Endothelial cell of umbilical vein (primary cell): ENCODE measurements at regions not wholly inside any gene's neighbourhood (a gene's known extent, or its start where the extent isn't known, plus 50 kb on each side); places are given as distances from the start of the nearest gene placed in this dataset.

Experiments
- BruUV-seq: library from RNA; stranded (reverse); fragments of 400-500 nt; replicated peaks from 2 replicates; lab custom pipeline; 2021; lab: Mats Ljungman, UMichigan
- CTCF ChIA-PET: fragments of 300-600, 350-600 bp; sonication (Branson Sonifier 250); formaldehyde crosslinking; loops from one replicate; lab custom pipeline; 2021; ENCODE audit warnings: antibody characterized with exemption, inconsistent platforms; lab: Charles Lee
- POLR2A ChIA-PET: fragments of 300-600, 350-600 bp; sonication (Branson Sonifier 250); formaldehyde crosslinking; loops from one replicate; lab custom pipeline; 2021; ENCODE audit warnings: antibody characterized with exemption, inconsistent platforms; lab: Charles Lee
- DNase-seq: peaks from one replicate; pipeline ENCODE4 v3.0.0-alpha.2; 2011; ENCODE audit warnings: low read depth, low spot score
- FAIRE-seq: peaks from 2 replicates; lab custom pipeline; 2011; peaks lifted over from hg19 to GRCh38; lab: Jason Lieb, UNC
- H2AFZ ChIP-seq: 2 replicates; pipeline ENCODE4 v1.6.0; 2012; ENCODE audit warnings: low read depth, low read length, control low read depth, inconsistent platforms
- H3K27ac ChIP-seq: 2 replicates; pipeline ENCODE4 v1.5.1; 2011; ENCODE audit warnings: low read depth, mild to moderate bottlenecking, control low read depth, low read length, moderate library complexity; ENCODE audit not compliant: insufficient read depth
- H3K27me3 ChIP-seq, 2 experiments: 2 replicates each; pipeline versions ENCODE4 v1.6.0 to v1.6.1; 2011; ENCODE audit warnings: low read length in 2 of 2, mixed read lengths in 1 of 2; ENCODE audit not compliant: control insufficient read depth in 2 of 2, insufficient read depth in 2 of 2
- H3K36me3 ChIP-seq, 2 experiments: 2 replicates in 1 of 2; 3 replicates in 1 of 2; pipeline ENCODE4 v1.5.1; 2011; ENCODE audit warnings: low read length in 2 of 2, mild to moderate bottlenecking in 1 of 2, moderate library complexity in 1 of 2; ENCODE audit not compliant: control insufficient read depth in 2 of 2, insufficient read depth in 2 of 2; ENCODE audit errors: extremely low read depth in 1 of 2
- H3K4me1 ChIP-seq: 3 replicates; pipeline ENCODE4 v1.5.1; 2011; ENCODE audit warnings: mild to moderate bottlenecking, low read length; ENCODE audit not compliant: control insufficient read depth, insufficient read depth; ENCODE audit errors: extremely low read depth
- H3K4me2 ChIP-seq: 2 replicates; pipeline ENCODE4 v1.6.1; 2011; ENCODE audit warnings: low read length, control low read depth, mixed read lengths; ENCODE audit not compliant: insufficient read depth
- H3K4me3 ChIP-seq, 3 experiments: fragments of 200-600 bp in 1 of 3; sonication (generic), shearing (Covaris generic) in 1 of 3; replicated peaks in 1 of 3; 2 replicates each; pipeline ENCODE4 v1.5.1; 2011 to 2016; ENCODE audit warnings: control low read depth in 3 of 3, low read length in 3 of 3, mild to moderate bottlenecking in 2 of 3, inconsistent platforms in 1 of 3, low read depth in 1 of 3, moderate library complexity in 1 of 3; ENCODE audit not compliant: insufficient read depth in 1 of 3
- H3K79me2 ChIP-seq: 2 replicates; pipeline ENCODE4 v1.6.0; 2012; ENCODE audit warnings: low read length, inconsistent platforms; ENCODE audit not compliant: control insufficient read depth, insufficient read depth
- H3K9ac ChIP-seq: replicated peaks from 2 replicates; pipeline ENCODE3; 2011; ENCODE audit warnings: low read length, control low read depth; ENCODE audit not compliant: insufficient read depth; ENCODE audit errors: extremely low read depth
- H3K9me1 ChIP-seq: replicated peaks from 3 replicates; pipeline ENCODE4 v1.6.0; 2011; ENCODE audit warnings: mild to moderate bottlenecking, low read length; ENCODE audit not compliant: control insufficient read depth, insufficient read depth; ENCODE audit errors: extremely low read depth
- H3K9me3 ChIP-seq: replicated peaks from 2 replicates; pipeline ENCODE4 v1.5.1; 2012; ENCODE audit warnings: low read length, inconsistent platforms; ENCODE audit not compliant: control insufficient read depth, insufficient read depth
- H4K20me1 ChIP-seq: replicated peaks from 2 replicates; pipeline ENCODE3; 2011; ENCODE audit warnings: mild to moderate bottlenecking, low read length; ENCODE audit not compliant: control insufficient read depth, insufficient read depth; ENCODE audit errors: extremely low read depth
- CTCF ChIP-seq, 2 donors: IDR thresholded peaks; 1 replicate in 1 of 2; 2 replicates in 1 of 2; pipeline ENCODE4 v1.5.1; 2011; ENCODE audit warnings: low read length in 2 of 2, mild to moderate bottlenecking in 2 of 2, moderate library complexity in 2 of 2, control low read depth in 1 of 2, inconsistent platforms in 1 of 2, low read depth in 1 of 2; ENCODE audit not compliant: insufficient read depth in 1 of 2; ENCODE audit errors: extremely low read depth in 1 of 2
- EZH2 ChIP-seq: IDR thresholded peaks from 2 replicates; pipeline ENCODE4 v1.6.1; 2012; ENCODE audit warnings: borderline replicate concordance, low read depth, mild to moderate bottlenecking, moderate library complexity, low read length, inconsistent platforms; ENCODE audit not compliant: severe bottlenecking
- FOS ChIP-seq: IDR thresholded peaks from 2 replicates; pipeline ENCODE4 v1.6.1; 2011; ENCODE audit warnings: mild to moderate bottlenecking, low read length, moderate library complexity, borderline replicate concordance; ENCODE audit not compliant: insufficient read depth
- GATA2 ChIP-seq: IDR thresholded peaks from 2 replicates; pipeline ENCODE4 v1.7.0; 2011; ENCODE audit warnings: low read depth, mild to moderate bottlenecking, moderate library complexity, mixed read lengths, low read length; ENCODE audit not compliant: insufficient read length, insufficient read depth
- JUN ChIP-seq: IDR thresholded peaks from 2 replicates; pipeline ENCODE4 v1.6.1; 2011; ENCODE audit warnings: borderline replicate concordance, low read depth; ENCODE audit not compliant: insufficient read length, insufficient read depth
- MAX ChIP-seq: IDR thresholded peaks from 2 replicates; pipeline ENCODE4 v1.6.1; 2011; ENCODE audit not compliant: insufficient read depth, insufficient read length
- MYC ChIP-seq: IDR thresholded peaks from one replicate; pipeline ENCODE4 v1.6.1; 2011; ENCODE audit warnings: mild to moderate bottlenecking, low read depth, low read length
- POLR2A ChIP-seq: IDR thresholded peaks from 2 replicates; pipeline ENCODE4 v1.6.1; 2012; ENCODE audit warnings: low read depth, mild to moderate bottlenecking, control low read depth, low read length
- POLR2AphosphoS5 ChIP-seq: IDR thresholded peaks from 2 replicates; pipeline ENCODE4 v1.6.1; 2012; ENCODE audit warnings: low read depth, mild to moderate bottlenecking, control low read depth, low read length, moderate library complexity; ENCODE audit not compliant: insufficient read depth
- dilution Hi-C: fragments of 300-500 bp; cut with MboI; formaldehyde crosslinking; loops from one replicate; pipeline ENCODE4 v1.15.0; 2019; ENCODE audit warnings: low sequenced_read_pairs; ENCODE audit not compliant: extremely low pct_ligation_motif_present
- intact Hi-C: fragments of 100-400 bp; cut with micrococcal nuclease; formaldehyde crosslinking; loops from one replicate; pipeline ENCODE4 v1.10.0; 2022

- Histone ChIP-seq H3K9me1 (no peaks in the 10 kb centered on the region), H3K9me3 (no peaks in the 10 kb centered on the region), H3K36me3 (no peaks in the 10 kb centered on the region), H2AFZ (no peak overlapping the region), H3K27ac (no peak overlapping the region), H4K20me1 (no peaks in the 10 kb centered on the region), H3K4me3 (no peak overlapping the region), H3K79me2 (no peaks in the 10 kb centered on the region), H3K27me3 (no peaks in the 10 kb centered on the region), H3K9ac (no peak overlapping the region), H3K4me2 (no peak overlapping the region), H3K4me1 (peaks cover 14% of the 10 kb centered on the region)
- intact Hi-C loops (no loop called here), dilution Hi-C loops (no loop called here)
- no TSS peak for BruUV-seq
- ChIA-PET CTCF (interaction anchor here (1.2 to 1.6 kb wide), 3 partner anchors 13 to 117 kb away, joined by 3 to 8 read pairs (median 6); no protein-coding TSS in a partner anchor), POLR2A (no interaction called here)
- FAIRE-seq (no peak), DNase-seq (no peak)
- TF ChIP-seq EZH2 (no peak), MYC (no peak), CTCF (IDR thresholded peaks at IDR 0.05; ENCODE audit: extremely low read depth in 1 of 2, insufficient read depth in 1 of 2, low read depth in 1 of 2, low read length in 2 of 2) (no peak), POLR2A (no peak), JUN (no peak), GATA2 (no peak), MAX (no peak), FOS (no peak), POLR2AphosphoS5 (no peak)
Measured at GRCh38 chr16:85231959-85232358, 119.7 kb upstream of the CIBAR2 start.
